ENCODE measurements at regions not wholly inside any gene's neighbourhood (a gene's known extent, or its start where the extent isn't known, plus 50 kb on each side); places are given as distances from the start of the nearest gene placed in this dataset.

GRCh38 chr1:185369786-185370185, 52.7 kb upstream of the IVNS1ABP start:
- TF ChIP-seq CTCF (IDR thresholded peaks at IDR 0.05; ENCODE audit: low read depth, low read length, poor library complexity, severe bottlenecking) (no peak), EZH2phosphoT487 (IDR thresholded peaks at IDR 0.05; ENCODE audit: borderline replicate concordance, low read length) (no peak)
